ENCODE measurements at regions not wholly inside any gene's neighbourhood (a gene's known extent, or its start where the extent isn't known, plus 50 kb on each side); places are given as distances from the start of the nearest gene placed in this dataset.
A peak's percentile ranks its signal among the peaks of the same experiment; 100 is the strongest.

DNA sequence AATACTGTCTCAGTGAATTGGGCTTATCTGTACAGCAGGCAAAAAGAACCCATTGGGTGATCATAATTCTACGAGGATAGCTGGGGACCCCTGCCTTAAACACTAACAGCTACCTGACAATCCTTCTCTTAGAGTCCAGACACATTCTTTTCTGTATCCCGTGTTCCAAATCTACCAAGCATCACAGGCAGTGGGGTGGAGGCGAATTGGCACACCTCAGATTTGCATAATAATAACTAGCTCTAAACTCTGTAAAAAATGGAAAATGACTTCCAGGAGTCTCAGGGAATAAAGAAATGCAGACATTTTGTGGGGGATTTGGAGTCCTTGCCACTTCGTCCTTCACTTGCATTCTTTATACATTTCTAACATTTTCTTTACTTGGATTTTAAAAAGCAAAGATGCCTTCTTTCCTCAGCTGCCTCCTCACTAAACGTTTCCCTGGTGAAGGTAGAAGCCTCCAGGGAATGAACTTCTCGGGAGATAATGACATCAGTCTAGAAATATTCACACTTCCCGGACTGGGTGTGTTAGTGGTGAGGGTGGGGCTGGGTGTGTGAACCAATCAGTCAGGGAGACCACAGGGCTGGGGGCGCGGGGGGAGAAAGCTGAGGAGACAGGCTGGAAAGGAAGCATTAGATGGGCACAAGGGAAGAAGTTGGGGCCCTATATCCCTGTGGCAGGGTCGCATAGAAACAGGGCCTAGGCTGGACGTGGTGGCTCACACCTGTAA, 59.1 kb upstream of the BOD1L2 start:
- no peak for DNase-seq (ENCODE audit: low spot score)
- TF ChIP-seq HNF4G (IDR thresholded peaks at IDR 0.05): no peak
- TF ChIP-seq, protein P1, sequence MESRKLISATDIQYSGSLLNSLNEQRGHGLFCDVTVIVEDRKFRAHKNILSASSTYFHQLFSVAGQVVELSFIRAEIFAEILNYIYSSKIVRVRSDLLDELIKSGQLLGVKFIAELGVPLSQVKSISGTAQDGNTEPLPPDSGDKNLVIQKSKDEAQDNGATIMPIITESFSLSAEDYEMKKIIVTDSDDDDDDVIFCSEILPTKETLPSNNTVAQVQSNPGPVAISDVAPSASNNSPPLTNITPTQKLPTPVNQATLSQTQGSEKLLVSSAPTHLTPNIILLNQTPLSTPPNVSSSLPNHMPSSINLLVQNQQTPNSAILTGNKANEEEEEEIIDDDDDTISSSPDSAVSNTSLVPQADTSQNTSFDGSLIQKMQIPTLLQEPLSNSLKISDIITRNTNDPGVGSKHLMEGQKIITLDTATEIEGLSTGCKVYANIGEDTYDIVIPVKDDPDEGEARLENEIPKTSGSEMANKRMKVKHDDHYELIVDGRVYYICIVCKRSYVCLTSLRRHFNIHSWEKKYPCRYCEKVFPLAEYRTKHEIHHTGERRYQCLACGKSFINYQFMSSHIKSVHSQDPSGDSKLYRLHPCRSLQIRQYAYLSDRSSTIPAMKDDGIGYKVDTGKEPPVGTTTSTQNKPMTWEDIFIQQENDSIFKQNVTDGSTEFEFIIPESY (IDR thresholded peaks at IDR 0.05): no peak
- TF ChIP-seq FOXA1 (IDR thresholded peaks at IDR 0.05): no peak
- TF ChIP-seq, protein P2, sequence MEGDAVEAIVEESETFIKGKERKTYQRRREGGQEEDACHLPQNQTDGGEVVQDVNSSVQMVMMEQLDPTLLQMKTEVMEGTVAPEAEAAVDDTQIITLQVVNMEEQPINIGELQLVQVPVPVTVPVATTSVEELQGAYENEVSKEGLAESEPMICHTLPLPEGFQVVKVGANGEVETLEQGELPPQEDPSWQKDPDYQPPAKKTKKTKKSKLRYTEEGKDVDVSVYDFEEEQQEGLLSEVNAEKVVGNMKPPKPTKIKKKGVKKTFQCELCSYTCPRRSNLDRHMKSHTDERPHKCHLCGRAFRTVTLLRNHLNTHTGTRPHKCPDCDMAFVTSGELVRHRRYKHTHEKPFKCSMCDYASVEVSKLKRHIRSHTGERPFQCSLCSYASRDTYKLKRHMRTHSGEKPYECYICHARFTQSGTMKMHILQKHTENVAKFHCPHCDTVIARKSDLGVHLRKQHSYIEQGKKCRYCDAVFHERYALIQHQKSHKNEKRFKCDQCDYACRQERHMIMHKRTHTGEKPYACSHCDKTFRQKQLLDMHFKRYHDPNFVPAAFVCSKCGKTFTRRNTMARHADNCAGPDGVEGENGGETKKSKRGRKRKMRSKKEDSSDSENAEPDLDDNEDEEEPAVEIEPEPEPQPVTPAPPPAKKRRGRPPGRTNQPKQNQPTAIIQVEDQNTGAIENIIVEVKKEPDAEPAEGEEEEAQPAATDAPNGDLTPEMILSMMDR (IDR thresholded peaks at IDR 0.05; ENCODE audit: low read depth, low read length, missing input control): no peak
- TF ChIP-seq, protein P3, sequence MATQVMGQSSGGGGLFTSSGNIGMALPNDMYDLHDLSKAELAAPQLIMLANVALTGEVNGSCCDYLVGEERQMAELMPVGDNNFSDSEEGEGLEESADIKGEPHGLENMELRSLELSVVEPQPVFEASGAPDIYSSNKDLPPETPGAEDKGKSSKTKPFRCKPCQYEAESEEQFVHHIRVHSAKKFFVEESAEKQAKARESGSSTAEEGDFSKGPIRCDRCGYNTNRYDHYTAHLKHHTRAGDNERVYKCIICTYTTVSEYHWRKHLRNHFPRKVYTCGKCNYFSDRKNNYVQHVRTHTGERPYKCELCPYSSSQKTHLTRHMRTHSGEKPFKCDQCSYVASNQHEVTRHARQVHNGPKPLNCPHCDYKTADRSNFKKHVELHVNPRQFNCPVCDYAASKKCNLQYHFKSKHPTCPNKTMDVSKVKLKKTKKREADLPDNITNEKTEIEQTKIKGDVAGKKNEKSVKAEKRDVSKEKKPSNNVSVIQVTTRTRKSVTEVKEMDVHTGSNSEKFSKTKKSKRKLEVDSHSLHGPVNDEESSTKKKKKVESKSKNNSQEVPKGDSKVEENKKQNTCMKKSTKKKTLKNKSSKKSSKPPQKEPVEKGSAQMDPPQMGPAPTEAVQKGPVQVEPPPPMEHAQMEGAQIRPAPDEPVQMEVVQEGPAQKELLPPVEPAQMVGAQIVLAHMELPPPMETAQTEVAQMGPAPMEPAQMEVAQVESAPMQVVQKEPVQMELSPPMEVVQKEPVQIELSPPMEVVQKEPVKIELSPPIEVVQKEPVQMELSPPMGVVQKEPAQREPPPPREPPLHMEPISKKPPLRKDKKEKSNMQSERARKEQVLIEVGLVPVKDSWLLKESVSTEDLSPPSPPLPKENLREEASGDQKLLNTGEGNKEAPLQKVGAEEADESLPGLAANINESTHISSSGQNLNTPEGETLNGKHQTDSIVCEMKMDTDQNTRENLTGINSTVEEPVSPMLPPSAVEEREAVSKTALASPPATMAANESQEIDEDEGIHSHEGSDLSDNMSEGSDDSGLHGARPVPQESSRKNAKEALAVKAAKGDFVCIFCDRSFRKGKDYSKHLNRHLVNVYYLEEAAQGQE (IDR thresholded peaks at IDR 0.05): no peak
- no peak for TF ChIP-seq EGR1 (IDR thresholded peaks at IDR 0.05; ENCODE audit: low read depth in 2 of 2)
- TF ChIP-seq, protein P4, sequence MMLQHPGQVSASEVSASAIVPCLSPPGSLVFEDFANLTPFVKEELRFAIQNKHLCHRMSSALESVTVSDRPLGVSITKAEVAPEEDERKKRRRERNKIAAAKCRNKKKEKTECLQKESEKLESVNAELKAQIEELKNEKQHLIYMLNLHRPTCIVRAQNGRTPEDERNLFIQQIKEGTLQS (IDR thresholded peaks at IDR 0.05): no peak
- TF ChIP-seq YY1 (IDR thresholded peaks at IDR 0.05): no peak
- no peak for TF ChIP-seq GABPA (IDR thresholded peaks at IDR 0.05 in 1 of 2, conservative IDR thresholded peaks at IDR 0.05 in 1 of 2)
- H3K27ac ChIP-seq (ENCODE audit: low read depth in 1 of 2, low read length in 2 of 2): no peak overlapping the region
- H3K27me3 ChIP-seq (ENCODE audit: control insufficient read depth in 4 of 4, insufficient read depth in 4 of 4, low read length in 3 of 4): no peaks in the 10 kb centered on the region
- no peaks in the 10 kb centered on the region for H3K36me3 ChIP-seq (ENCODE audit: control insufficient read depth in 4 of 4, insufficient read depth in 3 of 4, low read depth in 1 of 4, low read length in 3 of 4)
- WGBS: 85% methylated on average over 11 of the region's 11 CpGs
- H3K9ac ChIP-seq (ENCODE audit: low read depth in 1 of 2, low read length in 2 of 2): no peak overlapping the region
- peaks cover 0 to 1% (median 0%) of the 10 kb centered on the region in 4 donors for H3K9me3 ChIP-seq (ENCODE audit: control insufficient read depth in 4 of 4, low read length in 3 of 4)
- H3K4me3 ChIP-seq (ENCODE audit: low read depth in 1 of 3, low read length in 3 of 3): no peak overlapping the region
- no peaks in the 10 kb centered on the region for H3K4me1 ChIP-seq (ENCODE audit: control insufficient read depth in 4 of 4, insufficient read depth in 4 of 4, low read length in 3 of 4)

- no peak for DNase-seq (ENCODE audit: low spot score)
- Histone ChIP-seq H3K9ac (ENCODE audit: low read depth in 1 of 2, low read length in 2 of 2) (no peak overlapping the region), H3K9me3 (ENCODE audit: control insufficient read depth in 4 of 4, low read length in 3 of 4) (no peaks in the 10 kb centered on the region), H3K4me3 (ENCODE audit: low read depth in 1 of 3, low read length in 3 of 3) (no peak overlapping the region), H3K4me1 (ENCODE audit: control insufficient read depth in 4 of 4, insufficient read depth in 4 of 4, low read length in 3 of 4) (no peaks in the 10 kb centered on the region), H3K36me3 (ENCODE audit: control insufficient read depth in 4 of 4, insufficient read depth in 3 of 4, low read depth in 1 of 4, low read length in 3 of 4) (no peaks in the 10 kb centered on the region), H3K27ac (ENCODE audit: low read depth in 1 of 2, low read length in 2 of 2) (no peak overlapping the region), H3K27me3 (ENCODE audit: control insufficient read depth in 4 of 4, insufficient read depth in 4 of 4, low read length in 3 of 4) (no peaks in the 10 kb centered on the region)
- no peak for TF ChIP-seq SP1 (IDR thresholded peaks at IDR 0.05)
- peak; percentile 26 to 46 for TF ChIP-seq RAD21 (IDR thresholded peaks at IDR 0.05)
- WGBS: 54% methylated on average over 5 of the region's 5 CpGs
Observed at GRCh38 chr18:57088883-57089282, 58.0 kb upstream of the BOD1L2 start.
